NB4 (cell line): ENCODE measurements at regions not wholly inside any gene's neighbourhood (a gene's known extent, or its start where the extent isn't known, plus 50 kb on each side); places are given as distances from the start of the nearest gene placed in this dataset.

Experiments used
- CTCF ChIP-seq: IDR thresholded peaks from one replicate; pipeline ENCODE4 v1.5.1; 2012; ENCODE audit warnings: low read depth, low read length
- POLR2A ChIP-seq: IDR thresholded peaks from 2 replicates; pipeline ENCODE4 v1.6.1; 2011; ENCODE audit warnings: mild to moderate bottlenecking; ENCODE audit not compliant: insufficient read length; ENCODE audit errors: extremely low read depth

GRCh38 chr9:79300068-79300467, 271.7 kb upstream of the TLE4 start:
- TF ChIP-seq CTCF, result no peak
- no peak for TF ChIP-seq POLR2A
